Transverse colon (tissue), 4 donors: ENCODE measurements at regions not wholly inside any gene's neighbourhood (a gene's known extent, or its start where the extent isn't known, plus 50 kb on each side); places are given as distances from the start of the nearest gene placed in this dataset.

Experiments used
- DNase-seq: peaks from one replicate; pipeline ENCODE4 v3.0.0-alpha.2; 2019
- H3K27ac ChIP-seq, 4 donors: fragments of 200-600 bp; sonication (generic); 2 replicates each; pipeline ENCODE4 v1.5.1; 2016 to 2018; ENCODE audit warnings: inconsistent platforms in 4 of 4
- H3K27me3 ChIP-seq: fragments of 200-600 bp; sonication (generic); 2 replicates; pipeline ENCODE4 v1.5.1; 2017; ENCODE audit warnings: inconsistent platforms
- H3K36me3 ChIP-seq, 4 donors: fragments of 200-600 bp; sonication (generic); 2 replicates each; pipeline ENCODE4 v1.5.1; 2017 to 2019; ENCODE audit warnings: inconsistent platforms in 4 of 4
- H3K4me1 ChIP-seq, 4 donors: fragments of 200-600 bp; sonication (generic); 2 replicates each; pipeline ENCODE4 v1.5.1; 2017 to 2020; ENCODE audit warnings: inconsistent platforms in 4 of 4
- H3K4me3 ChIP-seq, 4 donors: fragments of 200-600 bp; sonication (generic); 1 replicate in 1 of 4; 2 replicates in 3 of 4; pipeline versions ENCODE4 v1.5.1 to v1.6.1; 2017 to 2019; ENCODE audit warnings: inconsistent platforms in 4 of 4
- H3K9me3 ChIP-seq, 2 donors: fragments of 200-600 bp; sonication (generic); 2 replicates each; pipeline ENCODE4 v1.5.1; 2017 to 2019; ENCODE audit warnings: inconsistent platforms in 2 of 2
- EP300 ChIP-seq: sonication (generic); formaldehyde crosslinking; IDR thresholded peaks from one replicate; pipeline ENCODE4 v1.6.1; 2017; ENCODE audit warnings: antibody characterized with exemption, low read depth
- POLR2A ChIP-seq: fragments of 450-650 bp; IDR thresholded peaks from one replicate; pipeline ENCODE4 v1.6.1; 2016; ENCODE audit warnings: antibody characterized with exemption, mild to moderate bottlenecking, moderate library complexity
- POLR2AphosphoS5 ChIP-seq, 3 donors: sonication (generic); formaldehyde crosslinking; IDR thresholded peaks; one replicate each; pipeline ENCODE4 v1.6.1; 2016; ENCODE audit warnings: antibody characterized with exemption in 3 of 3
- WGBS, 2 donors: methylation state at CpG; one replicate each; pipeline ENCODE4 v1.1.5; 2018; ENCODE audit warnings: low coverage in 1 of 2; 5-methylcytosine and 5-hydroxymethylcytosine counted together
- in situ Hi-C, 4 donors: fragments of 200-750 bp; cut with MboI; loops; one replicate each; pipeline versions ENCODE4 v1.15.0 to v1.15.1; 2017; ENCODE audit warnings: low sequenced_read_pairs in 3 of 4, low pct_ligation_motif_present in 1 of 4, low pct_unique_long_range_greater_than_20kb in 1 of 4
- intact Hi-C: fragments of 100-400 bp; cut with DNase I; formaldehyde crosslinking; loops from one replicate; pipeline ENCODE4 v1.15.1; 2023; ENCODE audit warnings: low total_unique reads
- TF ChIP-seq, protein P1 (sequence below), 5 experiments: fragments of 200-600 bp in 3 of 5; fragments of 450-650 bp in 2 of 5; sonication (generic) in 3 of 5; IDR thresholded peaks; 1 replicate in 2 of 5; 2 replicates in 3 of 5; pipeline ENCODE4 v1.5.1; 2016 to 2017; ENCODE audit warnings: antibody characterized with exemption in 5 of 5, inconsistent platforms in 3 of 5, mild to moderate bottlenecking in 2 of 5, moderate library complexity in 1 of 5

DNA sequence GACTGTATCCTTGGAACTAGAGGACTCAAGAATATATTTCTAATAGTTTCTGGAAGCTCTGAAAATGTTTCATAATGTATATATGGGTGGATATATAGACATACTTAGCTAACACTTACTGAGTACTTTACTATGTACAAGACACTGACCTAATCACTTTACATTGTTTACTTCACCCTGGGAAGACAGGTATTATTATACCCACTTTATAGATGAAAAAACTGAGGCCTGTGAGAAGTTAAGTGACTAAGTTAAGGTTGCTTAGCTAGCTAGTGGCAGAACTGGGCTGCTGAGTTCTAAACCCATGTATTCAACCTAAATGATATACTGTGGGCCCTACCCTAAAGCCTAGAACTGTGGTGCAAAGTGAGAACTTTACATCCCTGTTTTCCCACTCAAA lies 79.1 kb upstream of the SSTR1 start:
- Histone ChIP-seq H3K9me3 (no peaks in the 10 kb centered on the region), H3K4me1 (no peaks in the 10 kb centered on the region), H3K36me3 (no peaks in the 10 kb centered on the region), H3K27me3 (no peaks in the 10 kb centered on the region), H3K4me3 (no peak overlapping the region), H3K27ac (no peak overlapping the region)
- in situ Hi-C loops (no loop called here), intact Hi-C loops (no loop called here)
- no peak for TF ChIP-seq EP300
- no peak for TF ChIP-seq POLR2AphosphoS5 (IDR thresholded peaks at IDR 0.05)
- TF ChIP-seq, protein P1, sequence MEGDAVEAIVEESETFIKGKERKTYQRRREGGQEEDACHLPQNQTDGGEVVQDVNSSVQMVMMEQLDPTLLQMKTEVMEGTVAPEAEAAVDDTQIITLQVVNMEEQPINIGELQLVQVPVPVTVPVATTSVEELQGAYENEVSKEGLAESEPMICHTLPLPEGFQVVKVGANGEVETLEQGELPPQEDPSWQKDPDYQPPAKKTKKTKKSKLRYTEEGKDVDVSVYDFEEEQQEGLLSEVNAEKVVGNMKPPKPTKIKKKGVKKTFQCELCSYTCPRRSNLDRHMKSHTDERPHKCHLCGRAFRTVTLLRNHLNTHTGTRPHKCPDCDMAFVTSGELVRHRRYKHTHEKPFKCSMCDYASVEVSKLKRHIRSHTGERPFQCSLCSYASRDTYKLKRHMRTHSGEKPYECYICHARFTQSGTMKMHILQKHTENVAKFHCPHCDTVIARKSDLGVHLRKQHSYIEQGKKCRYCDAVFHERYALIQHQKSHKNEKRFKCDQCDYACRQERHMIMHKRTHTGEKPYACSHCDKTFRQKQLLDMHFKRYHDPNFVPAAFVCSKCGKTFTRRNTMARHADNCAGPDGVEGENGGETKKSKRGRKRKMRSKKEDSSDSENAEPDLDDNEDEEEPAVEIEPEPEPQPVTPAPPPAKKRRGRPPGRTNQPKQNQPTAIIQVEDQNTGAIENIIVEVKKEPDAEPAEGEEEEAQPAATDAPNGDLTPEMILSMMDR (IDR thresholded peaks at IDR 0.05): no peak
- TF ChIP-seq POLR2A: no peak
- DNase-seq: no peak

DNA sequence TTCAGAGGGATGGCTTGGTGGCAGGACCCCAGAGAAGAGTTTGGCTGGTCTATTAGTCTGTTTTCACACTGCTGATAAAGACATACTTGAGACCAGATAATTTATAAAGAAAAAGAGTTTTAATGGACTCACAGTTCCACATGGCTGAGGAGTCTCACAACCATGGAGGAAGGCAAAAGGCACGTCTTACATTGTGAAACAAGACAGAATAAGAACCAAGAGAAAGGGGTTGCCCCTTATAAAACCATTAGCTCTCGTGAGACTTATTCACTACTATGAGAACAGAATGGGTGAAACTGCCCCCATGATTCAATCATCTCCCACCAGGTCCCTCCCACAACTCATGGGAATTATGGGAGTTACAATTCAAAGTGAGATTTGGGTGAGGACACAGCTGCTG lies 78.5 kb upstream of the SSTR1 start:
- 65 to 100% methylated on average over 2 of the region's 2 CpGs for WGBS, 2 donors
- Histone ChIP-seq H3K36me3 (no peaks in the 10 kb centered on the region), H3K9me3 (no peaks in the 10 kb centered on the region), H3K4me1 (no peaks in the 10 kb centered on the region), H3K4me3 (no peak overlapping the region), H3K27me3 (no peaks in the 10 kb centered on the region), H3K27ac (no peak overlapping the region)
- intact Hi-C loops (no loop called here), in situ Hi-C loops (no loop called here)
- no peak for TF ChIP-seq POLR2A
- no peak for TF ChIP-seq POLR2AphosphoS5 (IDR thresholded peaks at IDR 0.05)
- TF ChIP-seq, protein P1 (IDR thresholded peaks at IDR 0.05): no peak
- no peak for TF ChIP-seq EP300
- DNase-seq: no peak

DNA sequence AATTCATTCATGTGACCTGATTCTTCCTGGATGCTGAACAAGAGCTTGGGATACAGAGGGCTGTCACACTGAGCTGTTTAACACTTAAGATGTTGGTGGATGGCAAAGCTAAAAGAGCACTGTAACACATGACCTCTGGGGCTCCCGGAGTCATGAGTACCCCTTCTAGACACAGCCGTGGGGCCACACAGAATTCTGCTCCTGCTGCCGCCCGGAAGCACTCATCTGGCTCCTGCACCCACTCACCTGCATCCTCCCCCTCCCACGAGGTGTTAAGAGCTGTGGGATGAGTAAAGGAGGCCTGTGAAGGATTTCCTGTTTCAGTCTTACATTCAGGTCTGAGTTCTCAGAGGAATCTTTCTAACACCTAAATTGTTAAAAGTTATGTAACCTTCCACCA lies 78.0 kb upstream of the SSTR1 start:
- TF ChIP-seq, protein P1 (IDR thresholded peaks at IDR 0.05): no peak
- no peak for TF ChIP-seq EP300
- no peak overlapping the region for H3K27ac ChIP-seq
- WGBS, 2 donors: 75 to 81% methylated on average over 3 to 5 of the region's 5 CpGs
- intact Hi-C loops (no loop called here), in situ Hi-C loops (no loop called here)
- no peak for DNase-seq
- no peaks in the 10 kb centered on the region for H3K36me3 ChIP-seq
- H3K27me3 ChIP-seq: no peaks in the 10 kb centered on the region
- no peaks in the 10 kb centered on the region for H3K4me1 ChIP-seq
- no peak overlapping the region for H3K4me3 ChIP-seq
- H3K9me3 ChIP-seq: no peaks in the 10 kb centered on the region

DNA sequence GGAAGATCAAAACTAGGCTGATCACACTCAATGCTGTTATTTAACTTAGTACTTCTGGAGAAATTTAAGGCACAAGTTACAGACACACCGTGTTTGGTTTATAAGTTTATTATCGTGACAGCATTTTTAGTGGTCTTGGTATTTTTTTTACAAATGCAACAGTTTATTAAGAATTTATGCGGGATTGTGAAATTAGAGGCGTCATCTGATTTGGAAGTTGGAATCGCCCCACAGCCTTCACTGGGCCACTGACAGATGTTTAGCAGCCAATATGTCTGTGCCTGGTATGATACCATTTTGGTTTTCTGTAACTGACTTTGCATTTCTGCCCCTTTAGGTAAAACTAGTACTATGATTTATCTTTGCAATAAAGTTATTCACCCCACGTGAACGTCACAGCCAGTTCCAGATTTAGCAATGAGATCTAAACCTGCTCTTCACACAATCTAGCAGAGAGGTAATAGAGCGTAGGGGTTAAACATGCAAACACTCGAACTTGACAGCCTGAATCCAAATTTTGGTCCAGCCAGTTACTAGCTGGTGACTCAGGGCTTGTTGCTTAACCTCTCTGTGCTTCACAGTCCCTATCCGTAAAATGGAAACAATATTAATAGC lies 73.2 kb upstream of the SSTR1 start:
- H3K27me3 ChIP-seq: no peaks in the 10 kb centered on the region
- no peaks in the 10 kb centered on the region for H3K4me1 ChIP-seq
- 77% methylated on average over 7 to 10 of the region's 10 CpGs for WGBS, 2 donors
- no peaks in the 10 kb centered on the region for H3K36me3 ChIP-seq
- intact Hi-C loops: no loop called here
- TF ChIP-seq EP300 (no peak), POLR2AphosphoS5 (IDR thresholded peaks at IDR 0.05) (no peak), POLR2A (no peak)
- TF ChIP-seq, protein P1 (IDR thresholded peaks at IDR 0.05): no peak
- H3K27ac ChIP-seq: no peak overlapping the region
- H3K4me3 ChIP-seq: no peak overlapping the region
- H3K9me3 ChIP-seq: no peaks in the 10 kb centered on the region
- in situ Hi-C loops: no loop called here
- DNase-seq: no peak
